Keratinocyte (primary cell): ENCODE measurements at regions not wholly inside any gene's neighbourhood (a gene's known extent, or its start where the extent isn't known, plus 50 kb on each side); places are given as distances from the start of the nearest gene placed in this dataset.

Experiments
- EZH2 ChIP-seq: IDR thresholded peaks from one replicate; pipeline ENCODE4 v1.6.1; 2012; ENCODE audit warnings: inconsistent platforms, mild to moderate bottlenecking, low read length, moderate library complexity
- TF ChIP-seq, protein P1 (sequence below), 3 experiments: IDR thresholded peaks in 1 of 3; conservative IDR thresholded peaks in 1 of 3; optimal IDR thresholded peaks in 1 of 3; 2 replicates in 2 of 3; 3 replicates in 1 of 3; pipeline versions ENCODE3 to v1.5.1; 2011; ENCODE audit warnings: low read length in 3 of 3, mild to moderate bottlenecking in 3 of 3, moderate library complexity in 2 of 3, control low read depth in 1 of 3, inconsistent platforms in 1 of 3; ENCODE audit not compliant: insufficient read depth in 2 of 3; ENCODE audit errors: extremely low read depth in 1 of 3

DNA sequence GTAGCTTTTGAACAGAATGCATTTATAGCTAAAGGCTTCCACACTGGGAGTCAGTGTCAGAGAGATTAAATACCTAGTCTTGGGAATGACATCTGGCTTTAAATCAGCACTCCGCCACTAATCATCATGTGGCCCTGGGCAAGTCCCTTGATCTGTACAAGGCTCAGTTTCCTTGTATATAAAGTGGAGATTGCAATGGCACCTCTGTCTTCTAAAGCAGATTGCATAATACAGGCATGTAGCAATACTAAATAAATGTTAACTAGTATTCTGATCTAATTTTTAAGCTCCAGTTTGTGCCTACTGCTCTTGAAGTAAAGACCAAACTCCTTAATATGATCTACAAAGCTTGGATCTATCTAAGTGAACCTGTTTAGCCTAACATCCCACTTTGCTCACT, 249.4 kb downstream of the PLPP3 start:
- TF ChIP-seq, protein P1, sequence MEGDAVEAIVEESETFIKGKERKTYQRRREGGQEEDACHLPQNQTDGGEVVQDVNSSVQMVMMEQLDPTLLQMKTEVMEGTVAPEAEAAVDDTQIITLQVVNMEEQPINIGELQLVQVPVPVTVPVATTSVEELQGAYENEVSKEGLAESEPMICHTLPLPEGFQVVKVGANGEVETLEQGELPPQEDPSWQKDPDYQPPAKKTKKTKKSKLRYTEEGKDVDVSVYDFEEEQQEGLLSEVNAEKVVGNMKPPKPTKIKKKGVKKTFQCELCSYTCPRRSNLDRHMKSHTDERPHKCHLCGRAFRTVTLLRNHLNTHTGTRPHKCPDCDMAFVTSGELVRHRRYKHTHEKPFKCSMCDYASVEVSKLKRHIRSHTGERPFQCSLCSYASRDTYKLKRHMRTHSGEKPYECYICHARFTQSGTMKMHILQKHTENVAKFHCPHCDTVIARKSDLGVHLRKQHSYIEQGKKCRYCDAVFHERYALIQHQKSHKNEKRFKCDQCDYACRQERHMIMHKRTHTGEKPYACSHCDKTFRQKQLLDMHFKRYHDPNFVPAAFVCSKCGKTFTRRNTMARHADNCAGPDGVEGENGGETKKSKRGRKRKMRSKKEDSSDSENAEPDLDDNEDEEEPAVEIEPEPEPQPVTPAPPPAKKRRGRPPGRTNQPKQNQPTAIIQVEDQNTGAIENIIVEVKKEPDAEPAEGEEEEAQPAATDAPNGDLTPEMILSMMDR (optimal IDR thresholded peaks at IDR 0.05 in 1 of 3, IDR thresholded peaks at IDR 0.05 in 1 of 3, conservative IDR thresholded peaks at IDR 0.05 in 1 of 3; ENCODE audit: extremely low read depth in 1 of 3, insufficient read depth in 2 of 3, low read length in 3 of 3): no peak
- TF ChIP-seq EZH2: no peak
